ENCODE measurements at regions not wholly inside any gene's neighbourhood (a gene's known extent, or its start where the extent isn't known, plus 50 kb on each side); places are given as distances from the start of the nearest gene placed in this dataset.
"Not testable (repeated sequence)": the region's sequence is repeated elsewhere in the genome, so short reads cannot be mapped to it uniquely, and the experiment has no call there.

- no peaks in the 10 kb centered on the region for H3K4me1 Mint-ChIP-seq
- ATAC-seq, result no peak
- DNase-seq (ENCODE audit: low spot score in 2 of 2), result no peak
- H3K9me3 Mint-ChIP-seq, result no peaks in the 10 kb centered on the region
- no peaks in the 10 kb centered on the region for H3K36me3 Mint-ChIP-seq
- H3K27ac Mint-ChIP-seq, result no peak overlapping the region
- no peak overlapping the region for H3K4me3 Mint-ChIP-seq
Observed at GRCh38 chr15:95610945-95611344, 719.6 kb upstream of the NR2F2 start.

GRCh38 chr15:95615436-95615835, 715.1 kb upstream of the NR2F2 start:
- H3K9me3 Mint-ChIP-seq, result no peaks in the 10 kb centered on the region
- H3K4me3 Mint-ChIP-seq, result no peak overlapping the region
- ATAC-seq, result no peak
- H3K36me3 Mint-ChIP-seq, result no peaks in the 10 kb centered on the region
- peaks cover 2% of the 10 kb centered on the region for H3K4me1 Mint-ChIP-seq
- H3K27ac Mint-ChIP-seq, result no peak overlapping the region
- DNase-seq (ENCODE audit: low spot score in 2 of 2), result no peak

GRCh38 chr15:95616306-95616705, 714.2 kb upstream of the NR2F2 start:
- DNase-seq (ENCODE audit: low spot score in 2 of 2) (no peak), ATAC-seq (no peak)
- Mint-ChIP-seq H3K27ac (no peak overlapping the region), H3K36me3 (no peaks in the 10 kb centered on the region), H3K4me1 (peaks cover 7% of the 10 kb centered on the region), H3K4me3 (no peak overlapping the region), H3K9me3 (no peaks in the 10 kb centered on the region)

GRCh38 chr15:95620934-95621579, 709.4 kb upstream of the NR2F2 start:
- no peak overlapping the region for H3K27ac Mint-ChIP-seq
- H3K4me1 Mint-ChIP-seq, result peaks cover 7% of the 10 kb centered on the region
- H3K9me3 Mint-ChIP-seq, result peaks cover 11% of the 10 kb centered on the region
- H3K4me3 Mint-ChIP-seq, result no peak overlapping the region
- H3K36me3 Mint-ChIP-seq, result no peaks in the 10 kb centered on the region
- peak; percentile 75 for ATAC-seq
- DNase-seq (ENCODE audit: low spot score in 2 of 2), result peak in 1 of 2 donors; percentile 50

- Mint-ChIP-seq H3K36me3 (no peaks in the 10 kb centered on the region), H3K27ac (no peak overlapping the region), H3K4me1 (peaks cover 7% of the 10 kb centered on the region), H3K9me3 (peaks cover 11% of the 10 kb centered on the region), H3K4me3 (no peak overlapping the region)
- ATAC-seq (no peak), DNase-seq (ENCODE audit: low spot score in 2 of 2) (no peak)
Observed at GRCh38 chr15:95622843-95623242, 707.7 kb upstream of the NR2F2 start.

- ATAC-seq (no peak), DNase-seq (ENCODE audit: low spot score in 2 of 2) (no peak)
- no peaks in the 10 kb centered on the region for H3K36me3 Mint-ChIP-seq
- no peak overlapping the region for H3K4me3 Mint-ChIP-seq
- peaks cover 7% of the 10 kb centered on the region for H3K4me1 Mint-ChIP-seq
- no peak overlapping the region for H3K27ac Mint-ChIP-seq
- peaks cover 11% of the 10 kb centered on the region for H3K9me3 Mint-ChIP-seq
Observed at GRCh38 chr15:95624100-95624499, 706.4 kb upstream of the NR2F2 start.

- no peak overlapping the region for H3K27ac Mint-ChIP-seq
- ATAC-seq (no peak), DNase-seq (ENCODE audit: low spot score in 2 of 2) (no peak)
- H3K36me3 Mint-ChIP-seq, result no peaks in the 10 kb centered on the region
- H3K4me3 Mint-ChIP-seq, result no peak overlapping the region
- peaks cover 7% of the 10 kb centered on the region for H3K4me1 Mint-ChIP-seq
- peaks cover 11% of the 10 kb centered on the region for H3K9me3 Mint-ChIP-seq
Observed at GRCh38 chr15:95624616-95625361, 705.7 kb upstream of the NR2F2 start.

GRCh38 chr15:95626501-95627361, 703.8 kb upstream of the NR2F2 start:
- no peak for ATAC-seq
- H3K4me1 Mint-ChIP-seq, result no peaks in the 10 kb centered on the region

GRCh38 chr15:95629503-95630168, 700.9 kb upstream of the NR2F2 start:
- DNase-seq (ENCODE audit: low spot score in 2 of 2) (no peak), ATAC-seq (no peak)
- H3K36me3 Mint-ChIP-seq, result no peaks in the 10 kb centered on the region
- no peaks in the 10 kb centered on the region for H3K4me1 Mint-ChIP-seq
- no peaks in the 10 kb centered on the region for H3K9me3 Mint-ChIP-seq
- no peak overlapping the region for H3K4me3 Mint-ChIP-seq
- H3K27ac Mint-ChIP-seq, result no peak overlapping the region

More at GRCh38 chr15:95626501-95627361, 703.8 kb upstream of the NR2F2 start:
- Mint-ChIP-seq H3K9me3 (peaks cover 9% of the 10 kb centered on the region), H3K27ac (no peak overlapping the region), H3K4me3 (no peak overlapping the region), H3K36me3 (no peaks in the 10 kb centered on the region)
- no peak for DNase-seq (ENCODE audit: low spot score in 2 of 2)

- DNase-seq (ENCODE audit: low spot score in 2 of 2) (no peak), ATAC-seq (no peak)
- Mint-ChIP-seq H3K36me3 (no peaks in the 10 kb centered on the region), H3K4me1 (no peaks in the 10 kb centered on the region), H3K4me3 (no peak overlapping the region), H3K27ac (no peak overlapping the region), H3K9me3 (no peaks in the 10 kb centered on the region)
Observed at GRCh38 chr15:95630683-95631082, 699.8 kb upstream of the NR2F2 start.

- ATAC-seq, result no peak
- Mint-ChIP-seq H3K36me3 (no peaks in the 10 kb centered on the region), H3K27ac (no peak overlapping the region), H3K9me3 (peaks cover 4% of the 10 kb centered on the region), H3K4me1 (no peaks in the 10 kb centered on the region), H3K4me3 (no peak overlapping the region)
- no peak for DNase-seq (ENCODE audit: low spot score in 2 of 2)
Observed at GRCh38 chr15:95635666-95636065, 694.8 kb upstream of the NR2F2 start.

GRCh38 chr15:95636107-95636506, 694.4 kb upstream of the NR2F2 start:
- H3K27ac Mint-ChIP-seq, result no peak overlapping the region
- ATAC-seq (no peak), DNase-seq (ENCODE audit: low spot score in 2 of 2) (no peak)
- no peaks in the 10 kb centered on the region for H3K4me1 Mint-ChIP-seq
- peaks cover 4% of the 10 kb centered on the region for H3K9me3 Mint-ChIP-seq
- no peak overlapping the region for H3K4me3 Mint-ChIP-seq
- H3K36me3 Mint-ChIP-seq, result no peaks in the 10 kb centered on the region

- H3K36me3 Mint-ChIP-seq; DNase-seq (ENCODE audit: low spot score in 2 of 2); H3K9me3 Mint-ChIP-seq; H3K4me3 Mint-ChIP-seq; H3K4me1 Mint-ChIP-seq; H3K27ac Mint-ChIP-seq; ATAC-seq: not testable (repeated sequence)
Observed at GRCh38 chr15:95637234-95637633, 693.3 kb upstream of the NR2F2 start.

GRCh38 chr15:95639208-95639607, 691.3 kb upstream of the NR2F2 start:
- no peak for DNase-seq (ENCODE audit: low spot score in 2 of 2)

More at GRCh38 chr15:95639208-95639607, 691.3 kb upstream of the NR2F2 start:
- H3K36me3 Mint-ChIP-seq, result no peaks in the 10 kb centered on the region
- H3K4me1 Mint-ChIP-seq, result no peaks in the 10 kb centered on the region
- ATAC-seq, result no peak
- H3K27ac Mint-ChIP-seq, result no peak overlapping the region
- H3K9me3 Mint-ChIP-seq, result peaks cover 4% of the 10 kb centered on the region
- H3K4me3 Mint-ChIP-seq, result no peak overlapping the region

Measured in stimulated activated effector memory CD8-positive, alpha-beta T cell treated with anti-CD3 and anti-CD28 coated beads, Interleukin-12 subunit alpha, Interleukin-12 subunit beta, amount 100 ng/mL, for 72 hours (primary cell).